ENCODE measurements at regions not wholly inside any gene's neighbourhood (a gene's known extent, or its start where the extent isn't known, plus 50 kb on each side); places are given as distances from the start of the nearest gene placed in this dataset.

DNA sequence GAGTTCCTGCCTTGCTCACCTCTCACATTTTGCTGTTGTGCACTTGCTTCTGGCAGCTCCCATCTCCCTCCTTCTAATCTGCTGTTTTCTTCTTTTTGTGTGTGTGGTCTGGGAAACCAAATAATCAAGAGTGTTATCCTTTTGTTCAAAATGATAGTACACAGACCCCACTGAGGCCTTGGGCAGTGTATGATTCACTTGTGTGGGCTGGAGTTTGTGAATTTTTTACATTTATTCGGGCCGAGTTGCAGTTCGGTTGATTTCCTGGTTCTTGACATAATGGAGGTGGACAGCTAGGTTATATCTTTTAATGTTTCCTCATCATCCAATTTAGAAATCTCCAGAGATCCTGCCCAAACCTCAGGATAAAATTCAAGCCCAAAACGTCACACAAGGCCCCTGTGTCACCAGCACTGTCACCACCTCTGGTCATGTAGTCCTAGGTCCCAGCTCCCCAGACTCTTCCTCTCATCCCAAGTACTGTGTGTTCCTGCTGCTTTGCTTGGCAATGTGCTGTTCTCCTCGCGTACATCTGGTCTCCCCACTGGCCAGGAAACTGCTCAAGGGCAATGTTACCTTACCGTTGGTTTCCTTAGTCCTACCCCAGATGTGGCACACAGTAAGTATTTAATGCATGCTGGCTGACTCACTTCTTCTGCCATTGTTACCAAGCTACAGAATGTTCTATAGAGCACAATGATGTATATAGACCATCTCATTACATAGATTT is 55.7 kb upstream of the PHACTR2 start:
- no peak for DNase-seq

- no peak for DNase-seq
Measured at GRCh38 chr6:143621159-143621873, 56.4 kb upstream of the PHACTR2 start.

DNA sequence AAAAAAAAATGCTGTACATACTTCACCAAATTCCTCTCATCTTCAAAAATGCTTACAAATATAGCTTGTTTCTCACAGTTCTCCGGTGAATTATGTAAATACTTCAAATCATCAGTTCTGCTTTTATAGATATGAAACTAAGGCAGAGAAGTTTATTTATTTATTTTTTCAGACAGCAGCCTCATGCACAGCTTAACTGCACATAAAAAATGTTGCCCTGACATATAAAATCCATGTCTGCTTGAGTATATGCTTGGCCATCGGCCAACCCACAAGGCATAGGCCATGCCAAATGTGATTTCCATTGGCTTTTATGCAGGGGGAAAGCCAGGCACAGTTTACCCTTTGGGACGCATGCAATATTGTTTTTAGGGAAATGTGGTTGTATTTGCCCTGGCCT is 57.3 kb upstream of the PHACTR2 start:
- no peak for DNase-seq

GRCh38 chr6:143619824-143620401 is 57.9 kb upstream of the PHACTR2 start:
- no peak for DNase-seq

GRCh38 chr6:143616741-143617140 is 61.0 kb upstream of the PHACTR2 start:
- DNase-seq, result no peak

- DNase-seq, result no peak
Measured at GRCh38 chr6:143615785-143616184, 62.0 kb upstream of the PHACTR2 start.

- DNase-seq, result no peak
Measured at GRCh38 chr6:143614235-143614634, 63.5 kb upstream of the PHACTR2 start.

- DNase-seq, result no peak
Measured at GRCh38 chr6:143613749-143614148, 64.0 kb upstream of the PHACTR2 start.

DNA sequence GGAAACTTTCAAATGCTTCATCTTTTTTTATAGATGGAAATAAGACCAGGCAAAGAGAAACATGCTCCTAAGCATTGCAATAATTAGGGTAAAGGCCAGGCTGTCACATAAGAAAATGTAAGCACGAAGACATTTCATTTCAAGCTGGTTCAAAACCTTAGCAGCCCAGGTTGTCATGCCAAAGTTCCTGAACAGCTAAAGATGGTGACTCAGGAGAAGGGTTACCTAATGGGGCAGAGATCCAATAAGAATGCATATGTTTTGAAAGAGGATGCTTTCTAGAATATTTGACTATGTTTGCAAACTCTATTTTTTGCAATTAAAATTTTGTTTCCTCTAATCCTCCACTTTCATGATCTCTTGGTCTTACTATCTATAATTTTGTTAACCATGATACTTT is 65.6 kb upstream of the PHACTR2 start:
- no peak for DNase-seq

DNA sequence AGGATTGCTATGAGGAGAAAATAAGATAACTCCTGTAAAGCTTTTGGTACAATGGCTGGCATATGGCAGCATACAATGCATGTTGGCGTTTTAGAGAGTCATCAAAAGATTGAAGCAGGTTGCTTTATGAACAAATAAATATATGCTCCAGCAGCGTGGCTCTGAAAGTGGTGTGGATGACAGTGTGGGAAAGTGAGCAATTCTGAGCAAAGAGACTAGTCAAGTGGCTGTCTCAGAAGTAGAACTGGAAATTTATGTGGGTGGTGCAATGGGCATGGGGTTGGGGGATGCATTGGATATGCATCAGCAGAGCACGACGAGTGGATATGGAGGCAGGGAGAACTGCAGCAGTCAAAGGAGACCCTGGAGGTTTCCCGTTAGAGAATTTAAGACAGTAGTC is 66.2 kb upstream of the PHACTR2 start:
- DNase-seq, result no peak

DNA sequence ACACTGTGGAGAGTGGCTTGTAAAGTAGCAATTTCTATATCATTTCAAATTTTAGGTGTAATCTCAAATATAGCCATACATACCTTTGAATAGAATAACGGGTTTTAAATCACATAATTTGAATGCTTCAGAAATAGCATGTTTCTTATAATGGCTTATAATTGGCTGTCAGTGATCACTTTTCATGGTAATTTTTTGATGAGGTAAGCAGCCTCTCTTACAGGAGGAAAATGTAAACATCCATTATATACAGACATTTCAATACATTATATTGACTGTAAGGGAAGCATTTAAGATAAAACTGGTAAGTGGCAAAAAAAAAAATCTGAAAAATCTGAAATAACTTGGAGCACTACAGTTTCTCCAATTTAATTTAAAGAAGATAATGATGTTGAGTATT is 67.8 kb upstream of the PHACTR2 start:
- DNase-seq, result no peak

DNA sequence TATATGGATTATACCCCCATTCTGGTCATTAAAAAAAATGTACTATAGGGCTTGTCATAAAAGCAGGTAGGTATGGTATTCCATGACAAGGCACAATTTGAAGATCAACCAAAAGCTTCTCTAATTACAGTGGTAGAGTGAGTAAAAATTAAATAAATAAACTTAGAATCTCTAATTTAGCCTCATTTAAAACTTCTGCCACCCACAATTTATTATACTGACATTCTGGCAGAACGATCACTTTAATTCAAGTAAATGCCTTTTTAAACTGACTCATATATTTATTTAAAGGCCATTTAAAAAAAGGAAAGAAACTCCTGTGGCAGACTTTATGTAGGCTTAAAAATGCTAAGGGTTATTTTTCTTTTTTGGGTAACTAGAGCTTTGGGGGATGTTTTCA is 68.3 kb upstream of the PHACTR2 start:
- no peak for DNase-seq

GRCh38 chr6:143608906-143609305 is 68.9 kb upstream of the PHACTR2 start:
- DNase-seq, result no peak

DNA sequence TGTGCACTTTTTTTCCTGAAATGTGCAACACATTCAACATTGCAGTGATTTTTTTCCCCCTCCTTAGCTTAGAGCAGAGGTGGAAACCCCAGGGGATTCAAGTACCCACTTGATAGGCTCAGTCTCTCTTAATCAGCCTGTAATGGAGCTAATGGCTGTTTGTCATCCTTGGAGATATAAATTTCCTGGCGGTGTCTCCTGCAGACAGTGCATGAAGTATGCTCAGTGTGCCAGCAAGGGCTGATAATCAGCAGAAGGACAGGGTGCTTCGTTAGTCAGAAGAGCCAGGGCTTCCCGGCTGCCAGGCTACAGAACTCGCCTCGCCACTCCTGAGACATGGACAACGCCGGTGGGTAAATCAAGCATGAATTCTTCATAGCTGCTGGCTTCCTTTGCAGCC is 69.8 kb upstream of the PHACTR2 start:
- no peak for DNase-seq

DNA sequence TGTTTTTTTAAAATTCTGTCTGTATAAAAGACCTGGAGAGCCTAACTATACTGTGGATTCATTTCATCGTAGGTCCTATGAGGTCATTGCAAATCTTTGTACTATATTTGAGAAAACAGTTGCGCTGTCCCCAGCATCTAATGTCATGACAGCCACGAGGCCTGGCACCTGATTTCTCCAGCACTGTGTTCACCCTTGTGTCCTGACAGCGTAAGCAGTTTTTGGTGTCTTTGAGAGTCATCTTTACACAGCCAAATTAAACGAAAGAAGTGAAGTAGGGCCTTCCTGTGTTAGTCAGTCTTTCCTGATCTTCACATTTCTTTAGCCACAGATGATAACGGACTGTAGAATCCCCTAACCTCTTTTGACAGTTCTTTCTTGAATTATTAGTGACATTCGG is 70.6 kb upstream of the PHACTR2 start:
- DNase-seq, result no peak

- no peak for DNase-seq
Measured at GRCh38 chr6:143605906-143606521, 71.8 kb upstream of the PHACTR2 start.

DNA sequence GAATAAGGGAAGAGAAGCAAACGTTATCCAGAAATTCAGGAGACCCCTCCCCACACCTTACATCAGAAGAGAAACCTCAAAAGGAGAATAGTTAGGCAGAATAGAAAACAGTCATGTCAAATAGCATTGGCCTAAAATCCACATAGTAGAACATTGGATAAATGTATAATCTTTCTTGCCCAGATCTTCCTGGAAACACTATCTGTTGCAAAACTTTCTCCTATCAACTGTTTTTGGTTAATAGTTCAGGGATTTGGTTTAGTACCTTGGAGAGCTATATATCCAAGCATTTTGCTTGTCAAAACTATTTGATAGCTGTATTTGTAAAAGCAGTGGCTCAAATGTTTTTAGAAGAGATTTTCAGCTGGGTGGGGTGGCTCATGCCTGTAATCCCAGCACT is 74.3 kb upstream of the PHACTR2 start:
- no peak for DNase-seq

- no peak for DNase-seq
Measured at GRCh38 chr6:143601504-143601903, 76.3 kb upstream of the PHACTR2 start.

DNA sequence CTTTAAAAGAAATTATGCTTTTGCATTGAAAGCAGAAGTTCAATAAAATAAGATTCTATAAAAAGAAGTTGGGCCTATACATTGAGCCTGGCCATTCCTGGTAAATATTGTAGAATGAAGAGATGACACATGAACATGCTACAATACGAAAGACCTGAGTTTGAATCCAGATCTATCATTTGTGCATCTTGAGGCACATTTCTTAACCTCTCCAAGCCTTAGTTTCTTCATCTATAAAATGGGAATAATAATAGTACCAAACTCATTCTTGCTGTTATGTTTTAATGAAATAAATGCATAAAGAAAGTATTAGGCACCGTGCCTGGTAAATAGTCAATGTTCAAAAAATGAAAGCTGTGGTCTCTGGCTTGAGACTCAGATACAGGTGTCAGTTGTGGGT is 76.9 kb upstream of the PHACTR2 start:
- DNase-seq, result no peak

DNA sequence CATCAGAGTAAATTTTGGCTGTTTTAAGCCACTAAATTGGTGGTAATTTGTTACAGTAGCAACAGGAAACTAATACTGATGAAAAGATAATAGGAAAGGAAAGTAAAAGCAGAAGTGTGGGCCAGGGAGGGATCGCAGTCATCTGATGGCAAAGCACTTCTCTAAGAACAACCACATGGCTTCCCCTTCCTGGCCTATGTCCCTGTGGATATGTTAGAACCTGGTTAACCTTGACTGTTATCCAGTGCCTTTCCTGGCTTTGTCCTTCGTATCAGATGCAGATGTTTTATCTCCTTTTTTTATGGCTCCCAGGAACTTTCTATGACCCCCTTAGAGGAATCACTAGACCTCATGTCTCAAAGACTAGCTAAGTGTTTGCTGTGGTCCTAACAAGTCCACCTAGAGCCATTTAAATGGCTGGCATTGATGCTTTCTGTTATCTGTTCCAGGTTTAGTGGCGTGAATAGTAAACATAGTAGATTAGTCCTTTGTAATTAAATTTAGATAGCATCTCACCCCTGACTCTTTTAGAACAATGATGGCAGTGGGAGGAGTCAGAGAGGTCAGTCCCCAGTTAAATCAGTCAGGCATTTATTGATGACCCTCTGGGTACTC is 79.2 kb upstream of the PHACTR2 start:
- DNase-seq, result no peak

- DNase-seq, result no peak
Measured at GRCh38 chr6:143596866-143597265, 80.9 kb upstream of the PHACTR2 start.

- no peak for DNase-seq
Measured at GRCh38 chr6:143595251-143596036, 82.3 kb upstream of the PHACTR2 start.

DNA sequence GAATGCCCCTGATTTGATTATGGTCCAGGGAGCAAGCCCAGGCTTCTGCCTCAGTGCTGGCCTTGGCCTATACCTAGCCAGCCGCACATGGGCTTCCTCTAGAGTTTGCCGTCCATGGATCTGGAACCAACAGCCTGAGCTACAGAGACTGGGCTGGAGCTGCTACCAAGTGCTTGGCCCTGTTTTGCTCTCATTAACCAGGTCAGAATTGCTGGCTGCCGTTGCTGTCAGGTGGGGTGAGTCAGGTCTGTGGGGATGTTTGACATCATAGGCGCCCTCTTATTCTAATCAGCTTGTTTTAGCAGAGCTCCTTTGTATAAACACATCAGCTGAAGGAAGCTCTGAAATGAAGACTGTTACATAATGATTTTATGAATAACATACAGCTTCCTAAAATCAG is 83.1 kb upstream of the PHACTR2 start:
- DNase-seq, result no peak

Data from NK-92 treated with Interleukin-12 subunit alpha and Interleukin-12 subunit beta, amount 100 ng/mL, for 24 hours (cell line).